IPS-20b (cell line): ENCODE measurements at regions not wholly inside any gene's neighbourhood (a gene's known extent, or its start where the extent isn't known, plus 50 kb on each side); places are given as distances from the start of the nearest gene placed in this dataset.

Source experiments
- H3K27ac ChIP-seq: one replicate; pipeline ENCODE4 v1.5.1; 2013; ENCODE audit warnings: low read length
- H3K27me3 ChIP-seq: 2 replicates; pipeline ENCODE4 v1.6.1; 2013; ENCODE audit warnings: mild to moderate bottlenecking, low read length, inconsistent platforms; ENCODE audit not compliant: insufficient read depth
- H3K36me3 ChIP-seq: 2 replicates; pipeline ENCODE4 v1.6.1; 2013; ENCODE audit warnings: low read depth, mild to moderate bottlenecking, inconsistent platforms, low read length, moderate library complexity; ENCODE audit not compliant: insufficient read depth
- H3K4me1 ChIP-seq: 2 replicates; pipeline ENCODE4 v1.6.1; 2013; ENCODE audit warnings: mild to moderate bottlenecking, control low read depth, inconsistent platforms, low read length, moderate library complexity; ENCODE audit not compliant: insufficient read depth
- H3K4me3 ChIP-seq: 2 replicates; pipeline ENCODE4 v1.5.1; 2013; ENCODE audit warnings: mild to moderate bottlenecking, low read length, inconsistent platforms
- H3K9ac ChIP-seq: 2 replicates; pipeline ENCODE4 v1.6.1; 2013; ENCODE audit warnings: low read depth, mild to moderate bottlenecking, inconsistent platforms, low read length, moderate library complexity
- H3K9me3 ChIP-seq: 2 replicates; pipeline ENCODE4 v1.6.1; 2013; ENCODE audit warnings: mild to moderate bottlenecking, low read depth, low read length, inconsistent platforms; ENCODE audit not compliant: insufficient read depth

DNA sequence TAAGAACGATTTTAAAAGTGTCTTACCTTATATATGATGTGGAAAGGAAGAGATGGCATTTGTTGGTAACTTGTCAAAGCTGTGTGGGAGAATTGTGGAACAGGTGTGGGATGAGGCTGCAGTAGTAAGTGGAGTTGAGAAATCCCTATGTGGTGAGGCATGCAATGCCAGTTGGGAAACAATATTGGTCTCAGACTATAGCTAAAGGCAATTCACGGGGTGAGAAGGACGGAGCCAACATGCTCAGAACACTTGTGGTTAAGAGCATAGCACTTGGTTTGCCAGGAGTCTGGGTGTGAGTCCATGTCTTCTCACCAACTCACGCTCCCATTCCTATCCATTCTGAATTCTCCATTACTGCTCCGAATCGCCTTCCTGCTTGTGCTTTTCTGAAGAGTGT is 615.6 kb upstream of the ADAMTS9 start:
- H3K9me3 ChIP-seq: no peaks in the 10 kb centered on the region
- no peaks in the 10 kb centered on the region for H3K36me3 ChIP-seq
- H3K27me3 ChIP-seq: no peaks in the 10 kb centered on the region
- no peak overlapping the region for H3K9ac ChIP-seq
- H3K4me1 ChIP-seq: no peaks in the 10 kb centered on the region
- H3K27ac ChIP-seq: no peak overlapping the region
- H3K4me3 ChIP-seq: no peak overlapping the region

DNA sequence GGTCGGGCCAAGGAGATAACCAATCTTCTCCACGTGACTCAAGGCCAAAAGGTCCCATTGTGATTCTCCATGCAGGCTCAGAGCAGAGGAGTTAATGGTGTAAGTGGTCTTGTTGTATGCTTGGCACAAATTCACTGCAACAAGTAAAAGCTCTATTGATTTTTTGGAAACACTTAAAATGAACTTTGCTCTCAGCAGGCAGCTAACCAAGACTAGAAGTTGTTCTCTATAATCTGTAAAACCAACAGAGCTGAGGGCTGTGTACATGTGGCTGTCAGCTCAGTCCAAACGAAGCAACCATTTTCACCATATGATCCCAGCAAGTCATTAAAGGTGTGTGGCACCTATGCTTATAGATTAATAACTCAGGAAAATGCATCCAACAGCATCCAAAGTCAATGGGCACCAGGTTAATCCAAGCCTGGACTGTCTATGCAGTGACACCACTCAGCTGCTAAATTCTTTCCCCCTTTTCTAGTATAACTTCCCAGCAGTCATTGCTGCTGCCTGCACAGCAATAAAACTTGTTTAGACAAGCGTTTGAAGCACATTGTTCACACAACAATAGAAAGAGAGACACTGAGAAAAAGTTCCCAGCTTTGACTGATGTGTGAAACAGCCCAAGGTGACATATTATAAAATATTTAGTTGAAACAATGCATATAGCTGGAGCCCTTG is 603.8 kb upstream of the ADAMTS9 start:
- H3K27ac ChIP-seq: no peak overlapping the region
- H3K4me3 ChIP-seq: no peak overlapping the region
- no peaks in the 10 kb centered on the region for H3K36me3 ChIP-seq
- no peak overlapping the region for H3K9ac ChIP-seq
- no peaks in the 10 kb centered on the region; the same call in 1 of the 2 replicates for H3K4me1 ChIP-seq
- no peaks in the 10 kb centered on the region for H3K9me3 ChIP-seq
- no peaks in the 10 kb centered on the region for H3K27me3 ChIP-seq

DNA sequence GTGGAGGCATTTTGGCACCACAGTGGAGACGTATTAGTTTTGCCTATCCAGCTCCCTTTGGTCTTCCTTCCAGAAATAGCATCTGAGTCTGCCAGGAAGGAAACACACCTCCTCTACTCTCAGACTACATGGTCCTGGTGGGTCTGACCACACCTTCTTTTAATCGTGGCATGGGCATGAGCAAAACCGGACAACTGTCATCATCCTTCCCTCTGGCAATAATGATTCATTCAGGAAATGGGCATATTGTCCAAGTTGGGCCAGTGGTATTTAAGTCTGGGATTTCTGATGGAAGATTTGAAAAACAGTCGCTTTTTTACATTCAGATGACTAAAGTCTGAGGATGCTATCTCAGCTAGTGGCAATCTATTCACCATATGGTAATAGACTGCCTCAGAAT is 601.0 kb upstream of the ADAMTS9 start:
- Histone ChIP-seq H3K27ac (no peak overlapping the region), H3K27me3 (no peaks in the 10 kb centered on the region; the same call in 1 of the 2 replicates), H3K4me3 (no peak overlapping the region), H3K36me3 (no peaks in the 10 kb centered on the region), H3K9me3 (no peaks in the 10 kb centered on the region), H3K9ac (no peak overlapping the region), H3K4me1 (no peaks in the 10 kb centered on the region; the same call in 1 of the 2 replicates)

DNA sequence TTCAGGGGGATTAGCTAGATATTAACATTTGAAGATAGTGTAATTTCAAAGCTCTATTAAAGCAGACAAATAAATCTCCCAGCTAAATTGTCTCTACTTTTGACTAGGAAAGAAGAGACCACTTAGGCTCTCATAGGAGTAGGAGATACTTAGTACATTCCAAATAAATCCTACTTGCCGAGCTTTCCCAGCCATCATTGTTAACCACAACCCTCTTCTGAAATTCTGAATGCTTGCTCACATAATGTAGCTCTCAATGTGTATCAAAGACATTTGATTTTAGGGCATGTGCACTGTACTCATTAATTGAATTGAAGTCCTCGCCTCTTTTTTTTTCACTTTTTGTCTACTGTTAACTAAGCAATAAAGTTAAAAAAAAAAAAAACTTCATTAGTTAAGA is 598.2 kb upstream of the ADAMTS9 start:
- no peaks in the 10 kb centered on the region; the same call in 1 of the 2 replicates for H3K4me1 ChIP-seq
- H3K9me3 ChIP-seq: no peaks in the 10 kb centered on the region
- H3K27ac ChIP-seq: no peak overlapping the region
- no peak overlapping the region for H3K9ac ChIP-seq
- H3K27me3 ChIP-seq: no peaks in the 10 kb centered on the region; the same call in 1 of the 2 replicates
- no peaks in the 10 kb centered on the region for H3K36me3 ChIP-seq
- no peak overlapping the region for H3K4me3 ChIP-seq

DNA sequence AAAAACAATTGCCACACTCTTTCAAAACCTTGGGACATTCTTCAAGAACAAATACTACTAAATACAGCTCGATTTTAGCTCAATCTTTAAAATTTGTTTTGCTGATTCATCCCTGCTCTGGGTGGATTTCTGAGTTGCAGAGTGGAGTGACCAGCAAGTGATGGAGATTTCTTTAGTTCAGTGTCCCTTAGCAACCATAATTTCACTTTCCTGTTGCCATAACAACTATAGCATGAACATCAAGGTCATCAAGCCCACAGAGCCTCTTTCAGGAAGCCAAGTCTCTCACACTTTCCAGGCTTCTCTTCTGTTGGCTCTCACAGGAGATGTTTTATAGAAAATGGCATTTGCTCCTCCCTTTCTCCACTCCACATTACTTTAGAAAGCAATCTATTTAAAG is 597.2 kb upstream of the ADAMTS9 start:
- H3K9ac ChIP-seq: no peak overlapping the region
- no peak overlapping the region for H3K4me3 ChIP-seq
- H3K27ac ChIP-seq: no peak overlapping the region
- no peaks in the 10 kb centered on the region for H3K9me3 ChIP-seq
- H3K4me1 ChIP-seq: no peaks in the 10 kb centered on the region; the same call in 1 of the 2 replicates
- H3K27me3 ChIP-seq: no peaks in the 10 kb centered on the region; the same call in 1 of the 2 replicates
- H3K36me3 ChIP-seq: no peaks in the 10 kb centered on the region

DNA sequence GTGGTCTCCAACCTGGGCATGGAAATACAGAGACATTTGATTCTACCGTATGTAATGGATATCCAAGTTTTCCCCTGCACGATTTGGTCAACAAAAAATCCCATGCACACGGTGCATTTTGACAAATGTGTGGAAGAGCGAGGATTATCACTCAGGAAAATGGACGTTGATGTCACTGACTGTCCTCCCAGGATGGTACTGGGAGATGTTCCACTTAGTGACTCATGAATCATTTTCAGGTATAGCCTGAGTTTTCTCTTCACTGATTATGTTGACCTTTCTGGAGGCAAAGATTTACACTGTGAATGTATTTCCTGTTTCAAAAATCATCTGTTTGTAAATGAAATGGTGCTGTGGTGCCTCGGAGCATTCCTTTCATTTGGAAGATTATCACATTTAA is 596.7 kb upstream of the ADAMTS9 start:
- Histone ChIP-seq H3K27me3 (no peaks in the 10 kb centered on the region; the same call in 1 of the 2 replicates), H3K27ac (no peak overlapping the region), H3K36me3 (no peaks in the 10 kb centered on the region), H3K4me3 (no peak overlapping the region), H3K4me1 (no peaks in the 10 kb centered on the region; the same call in 1 of the 2 replicates), H3K9ac (no peak overlapping the region), H3K9me3 (no peaks in the 10 kb centered on the region)

DNA sequence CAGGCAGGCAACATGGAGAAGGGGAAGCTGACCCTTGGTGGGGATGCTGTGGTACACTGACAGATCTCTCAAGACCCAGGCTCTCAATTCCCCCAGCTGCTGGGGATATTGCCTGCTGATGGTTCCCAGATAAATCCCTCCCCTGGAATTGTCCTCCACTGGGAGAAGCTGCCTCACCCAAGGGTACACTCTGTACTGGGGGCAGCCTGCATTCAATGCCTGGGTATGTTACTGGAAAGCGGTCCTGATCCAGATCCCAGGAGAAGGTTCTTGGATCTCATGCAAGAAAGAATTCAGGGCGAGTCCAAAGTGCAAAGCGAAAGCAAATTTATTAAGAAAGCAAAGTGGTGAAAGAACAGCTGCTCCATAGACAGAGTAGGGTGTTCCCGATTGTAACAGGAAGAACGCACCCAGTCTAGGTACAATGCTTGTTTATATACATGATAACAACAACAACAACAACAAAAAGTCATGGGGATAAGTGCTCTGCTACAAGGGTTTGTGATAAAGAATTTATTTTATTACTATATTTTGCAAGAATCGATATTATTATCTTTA is 591.5 kb upstream of the ADAMTS9 start:
- Histone ChIP-seq H3K4me3 (no peak overlapping the region), H3K27me3 (no peaks in the 10 kb centered on the region; the same call in 1 of the 2 replicates), H3K9ac (no peak overlapping the region), H3K27ac (no peak overlapping the region), H3K4me1 (peaks cover 14% of the 10 kb centered on the region), H3K36me3 (no peaks in the 10 kb centered on the region), H3K9me3 (no peaks in the 10 kb centered on the region)

DNA sequence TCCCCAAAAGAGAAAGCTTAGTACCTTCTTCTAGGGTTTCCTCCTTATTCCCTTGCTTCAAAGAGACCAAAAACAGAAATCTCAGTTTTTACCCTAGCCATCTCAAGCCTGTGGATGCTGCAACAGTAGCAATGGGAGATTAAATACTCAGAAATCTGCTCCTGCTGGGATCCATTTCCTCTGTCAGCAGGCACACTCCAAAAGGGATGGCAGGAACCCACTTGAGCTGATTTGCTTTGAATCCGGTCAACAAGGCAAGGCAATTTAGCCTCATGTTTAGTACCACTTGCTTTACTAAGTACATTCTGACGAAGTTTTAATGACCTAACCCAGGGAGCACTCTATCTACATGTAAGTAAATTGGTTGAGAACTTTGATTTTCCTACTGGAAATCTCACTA is 590.0 kb upstream of the ADAMTS9 start:
- H3K4me3 ChIP-seq: no peak overlapping the region
- H3K36me3 ChIP-seq: no peaks in the 10 kb centered on the region
- no peaks in the 10 kb centered on the region for H3K9me3 ChIP-seq
- no peak overlapping the region for H3K9ac ChIP-seq
- H3K27ac ChIP-seq: no peak overlapping the region
- no peaks in the 10 kb centered on the region for H3K27me3 ChIP-seq
- peaks cover 14% of the 10 kb centered on the region for H3K4me1 ChIP-seq

DNA sequence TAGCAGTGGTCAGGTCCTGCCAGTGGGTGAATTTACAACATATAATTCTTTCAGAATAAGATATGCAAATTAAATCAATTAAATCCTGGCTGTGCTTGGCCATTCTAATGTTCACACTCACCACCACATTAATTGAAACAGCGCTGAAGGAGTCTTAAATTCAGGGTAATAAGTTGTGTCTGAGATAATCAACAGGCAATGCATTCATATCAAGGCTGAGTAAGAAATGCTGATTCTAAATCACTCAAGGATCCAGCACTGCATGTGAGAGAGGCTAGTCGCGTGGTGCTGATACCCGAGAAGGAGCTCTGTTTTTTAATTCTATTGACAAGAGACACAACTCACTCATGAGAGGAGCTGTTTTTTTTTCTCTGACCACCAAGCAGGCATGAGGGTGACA is 588.8 kb upstream of the ADAMTS9 start:
- H3K9me3 ChIP-seq: no peaks in the 10 kb centered on the region
- H3K9ac ChIP-seq: no peak overlapping the region
- H3K27ac ChIP-seq: no peak overlapping the region
- H3K4me1 ChIP-seq: peaks cover 14% of the 10 kb centered on the region
- no peaks in the 10 kb centered on the region for H3K27me3 ChIP-seq
- H3K4me3 ChIP-seq: no peak overlapping the region
- no peaks in the 10 kb centered on the region for H3K36me3 ChIP-seq

DNA sequence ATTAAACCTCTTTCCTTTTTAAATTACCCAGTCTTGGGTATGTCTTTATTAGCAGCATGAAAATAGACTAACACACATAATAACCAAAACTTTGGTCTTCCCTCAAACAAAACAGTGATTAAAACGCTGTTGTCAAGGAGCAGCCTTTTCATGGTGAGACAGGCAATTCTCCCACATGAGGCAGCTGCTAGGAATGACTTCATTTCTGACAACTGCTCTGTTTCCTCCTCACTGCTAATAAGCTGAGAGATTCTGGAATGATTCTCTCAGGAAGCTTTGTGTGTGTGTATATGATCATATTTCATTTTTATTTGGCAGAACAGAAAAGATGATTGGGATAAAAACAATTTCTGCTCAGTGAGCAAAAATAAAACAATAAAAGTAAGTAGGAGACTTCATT is 580.6 kb upstream of the ADAMTS9 start:
- H3K27ac ChIP-seq: no peak overlapping the region

DNA sequence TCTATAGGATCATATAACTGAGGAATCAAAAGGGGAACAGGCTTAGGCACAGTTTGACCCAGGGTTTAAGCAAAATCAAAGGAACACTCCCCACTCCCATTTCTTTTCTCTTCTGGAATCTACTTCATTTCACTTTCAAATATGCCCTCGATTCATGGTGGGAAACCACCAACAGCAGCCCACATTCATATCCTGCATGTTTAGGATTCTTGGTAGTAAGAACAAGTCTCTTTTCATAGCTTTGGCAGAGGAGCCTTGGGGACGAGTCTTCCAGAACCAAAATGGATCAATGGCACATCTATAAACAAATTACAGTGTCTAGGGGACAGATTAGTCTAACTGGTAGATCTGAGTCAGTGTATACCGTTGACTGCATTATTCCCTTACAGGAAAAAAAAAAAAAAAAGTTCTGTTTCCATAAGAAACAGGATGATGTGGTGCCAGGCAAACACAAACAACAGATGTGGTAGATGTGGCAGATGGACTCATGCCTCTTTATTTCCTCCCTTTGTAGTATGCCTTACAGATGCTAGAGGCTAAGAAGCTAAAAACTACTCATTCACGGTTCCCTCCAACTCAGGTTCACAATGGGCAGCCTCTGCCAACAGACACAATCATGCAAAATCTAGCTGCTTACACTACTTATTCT is 578.3 kb upstream of the ADAMTS9 start:
- Histone ChIP-seq H3K27ac (no peak overlapping the region), H3K9ac (no peak overlapping the region), H3K9me3 (no peaks in the 10 kb centered on the region), H3K27me3 (no peaks in the 10 kb centered on the region), H3K4me3 (no peak overlapping the region), H3K36me3 (no peaks in the 10 kb centered on the region), H3K4me1 (peaks cover 10% of the 10 kb centered on the region; the same call in 1 of the 2 replicates)

More for the DNA sequence above, 580.6 kb upstream of the ADAMTS9 start:
- peaks cover 10% of the 10 kb centered on the region; the same call in 1 of the 2 replicates for H3K4me1 ChIP-seq
- no peak overlapping the region for H3K4me3 ChIP-seq
- no peaks in the 10 kb centered on the region for H3K27me3 ChIP-seq
- no peak overlapping the region for H3K9ac ChIP-seq
- no peaks in the 10 kb centered on the region for H3K9me3 ChIP-seq
- no peaks in the 10 kb centered on the region for H3K36me3 ChIP-seq

DNA sequence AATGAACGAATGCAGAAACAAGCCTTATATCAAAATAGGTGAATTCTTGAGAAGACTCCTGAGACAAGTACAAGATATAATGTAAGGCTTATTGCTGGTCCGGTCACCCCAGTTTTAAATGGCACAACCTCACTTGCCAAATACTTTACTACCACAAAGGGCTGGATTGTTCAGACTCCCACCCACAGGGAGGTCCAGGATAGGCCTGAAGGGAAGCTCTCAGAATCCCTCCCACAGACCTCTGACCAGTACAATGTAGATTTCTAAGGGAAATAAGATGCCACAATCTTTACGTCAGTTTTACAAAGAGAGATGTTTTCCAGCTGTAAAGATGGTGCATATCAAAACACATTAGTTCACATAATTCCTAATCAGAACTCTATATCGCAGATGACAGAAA is 577.7 kb upstream of the ADAMTS9 start:
- Histone ChIP-seq H3K27ac (no peak overlapping the region), H3K9me3 (no peaks in the 10 kb centered on the region), H3K27me3 (no peaks in the 10 kb centered on the region), H3K36me3 (no peaks in the 10 kb centered on the region), H3K4me1 (peaks cover 10% of the 10 kb centered on the region; the same call in 1 of the 2 replicates), H3K4me3 (no peak overlapping the region), H3K9ac (no peak overlapping the region)
